ENCODE measurements at regions not wholly inside any gene's neighbourhood (a gene's known extent, or its start where the extent isn't known, plus 50 kb on each side); places are given as distances from the start of the nearest gene placed in this dataset.

DNA sequence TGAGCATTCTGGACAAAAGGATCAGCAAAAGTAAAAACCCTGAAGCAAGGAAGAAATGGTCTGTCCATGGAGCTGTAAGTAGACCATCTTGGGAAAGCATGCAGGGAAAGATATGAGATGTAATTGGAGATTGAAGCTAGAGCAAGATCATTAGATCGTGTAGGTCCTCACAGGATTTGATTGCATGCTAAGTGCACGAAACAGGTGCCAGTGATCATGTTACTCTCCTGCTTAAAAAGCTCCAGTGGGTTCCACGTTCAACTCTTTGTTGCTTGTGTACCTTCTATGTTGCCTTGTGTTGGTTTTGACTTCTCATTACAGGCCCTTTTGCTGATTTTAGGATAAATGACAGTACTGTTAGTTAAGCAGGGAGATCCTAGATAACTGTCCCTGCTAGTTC, 442.0 kb downstream of the DMRT2 start:
- ChIA-PET CTCF (interaction anchor here (1.4 kb wide), 1 partner anchor 9 kb away, joined by 4 read pairs; no protein-coding TSS in a partner anchor), POLR2A (no interaction called here)
- no peak for DNase-seq (ENCODE audit: extremely low spot score)
- TF ChIP-seq, protein P1, sequence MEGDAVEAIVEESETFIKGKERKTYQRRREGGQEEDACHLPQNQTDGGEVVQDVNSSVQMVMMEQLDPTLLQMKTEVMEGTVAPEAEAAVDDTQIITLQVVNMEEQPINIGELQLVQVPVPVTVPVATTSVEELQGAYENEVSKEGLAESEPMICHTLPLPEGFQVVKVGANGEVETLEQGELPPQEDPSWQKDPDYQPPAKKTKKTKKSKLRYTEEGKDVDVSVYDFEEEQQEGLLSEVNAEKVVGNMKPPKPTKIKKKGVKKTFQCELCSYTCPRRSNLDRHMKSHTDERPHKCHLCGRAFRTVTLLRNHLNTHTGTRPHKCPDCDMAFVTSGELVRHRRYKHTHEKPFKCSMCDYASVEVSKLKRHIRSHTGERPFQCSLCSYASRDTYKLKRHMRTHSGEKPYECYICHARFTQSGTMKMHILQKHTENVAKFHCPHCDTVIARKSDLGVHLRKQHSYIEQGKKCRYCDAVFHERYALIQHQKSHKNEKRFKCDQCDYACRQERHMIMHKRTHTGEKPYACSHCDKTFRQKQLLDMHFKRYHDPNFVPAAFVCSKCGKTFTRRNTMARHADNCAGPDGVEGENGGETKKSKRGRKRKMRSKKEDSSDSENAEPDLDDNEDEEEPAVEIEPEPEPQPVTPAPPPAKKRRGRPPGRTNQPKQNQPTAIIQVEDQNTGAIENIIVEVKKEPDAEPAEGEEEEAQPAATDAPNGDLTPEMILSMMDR (IDR thresholded peaks at IDR 0.05; ENCODE audit: control extremely low read depth, extremely low read depth, low read depth, missing control alignments), result no peak

DNA sequence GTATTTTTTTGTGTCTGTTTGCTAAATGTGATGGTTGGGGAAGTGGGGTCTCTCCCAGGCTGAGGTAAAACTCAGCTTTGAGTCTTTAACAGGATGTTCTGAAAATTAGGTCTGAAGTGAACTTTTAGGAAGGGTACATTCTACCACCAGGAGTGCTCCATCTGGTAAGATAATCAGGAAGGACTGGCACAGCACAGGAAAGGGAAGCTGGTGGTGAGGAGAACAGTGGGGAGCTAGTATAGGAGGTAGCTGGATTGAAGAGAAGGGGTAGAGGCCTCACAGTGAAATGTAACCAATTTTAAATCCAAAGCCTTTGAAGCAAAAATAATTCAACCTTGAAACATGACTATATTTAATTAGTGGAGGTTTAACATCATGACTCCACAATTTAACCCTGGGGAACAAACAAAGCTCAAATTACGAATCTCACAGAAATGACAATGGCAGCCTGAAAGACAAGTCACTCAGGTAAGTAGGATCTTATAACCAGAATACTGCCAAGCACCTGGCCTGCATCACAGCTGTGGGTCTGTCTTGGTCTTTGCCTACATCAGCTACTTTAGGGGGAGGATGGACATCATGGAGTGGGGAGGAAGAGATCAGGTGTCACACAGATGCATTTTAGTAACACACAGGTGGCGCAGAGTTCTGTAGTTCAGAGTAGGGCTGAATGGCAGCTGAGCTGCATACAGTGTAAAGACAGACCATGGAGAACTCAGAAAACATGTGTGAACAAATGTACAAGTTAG, 445.3 kb downstream of the DMRT2 start:
- POLR2A ChIA-PET, result no interaction called here
- TF ChIP-seq, protein P1 (IDR thresholded peaks at IDR 0.05; ENCODE audit: control extremely low read depth, extremely low read depth, low read depth, missing control alignments), result no peak
- DNase-seq (ENCODE audit: extremely low spot score), result no peak
- CTCF ChIA-PET, result interaction anchor here (0.9 to 2.1 kb wide), 7 partner anchors 16 to 42 kb away, joined by 3 to 6 read pairs (median 4); no protein-coding TSS in a partner anchor

DNA sequence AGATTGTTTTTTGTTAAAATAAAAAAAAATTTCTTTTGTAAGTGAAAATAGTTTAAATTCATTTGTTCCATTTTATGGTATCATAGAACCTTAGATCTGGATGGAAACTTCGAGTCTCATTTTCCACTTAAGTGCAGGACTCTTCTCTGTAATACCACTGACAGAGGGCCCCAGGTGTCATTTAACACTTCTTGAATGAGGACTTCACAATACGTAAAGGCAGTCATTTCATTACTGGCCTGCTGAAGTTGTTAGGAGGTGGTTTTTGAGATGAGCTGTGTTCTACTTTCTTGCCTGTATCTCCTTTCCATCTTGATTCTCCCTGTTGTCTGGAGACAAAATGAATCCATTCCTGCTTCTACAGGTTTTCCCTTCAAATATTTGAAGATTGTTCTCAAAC, 455.3 kb downstream of the DMRT2 start:
- TF ChIP-seq, protein P1 (IDR thresholded peaks at IDR 0.05; ENCODE audit: control extremely low read depth, extremely low read depth, low read depth, missing control alignments), result no peak
- DNase-seq (ENCODE audit: extremely low spot score), result no peak
- POLR2A ChIA-PET, result no interaction called here
- CTCF ChIA-PET, result interaction anchor here (1.0 to 1.1 kb wide), 2 partner anchors 9 to 18 kb away, joined by 3 read pairs; no protein-coding TSS in a partner anchor

DNA sequence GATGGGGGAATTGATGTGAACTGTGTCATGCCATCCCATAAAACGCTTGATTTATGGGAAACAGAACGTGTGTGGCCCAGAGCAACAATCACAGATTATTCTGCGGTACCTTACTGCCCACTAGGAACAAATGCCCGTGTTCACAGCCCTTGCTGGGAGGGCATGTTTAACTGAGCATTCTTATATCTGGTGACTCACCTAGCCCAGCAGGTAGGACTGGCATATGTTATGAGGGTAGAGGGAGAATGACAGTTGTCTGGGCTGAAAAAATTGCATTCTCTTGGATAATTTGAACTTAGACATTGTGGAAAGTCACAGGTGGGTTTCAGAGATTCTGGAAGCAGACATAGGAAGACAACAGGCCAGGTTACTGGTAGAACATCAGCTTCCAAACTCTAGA, 460.6 kb downstream of the DMRT2 start:
- POLR2A ChIA-PET, result no interaction called here
- no peak for DNase-seq (ENCODE audit: extremely low spot score)
- TF ChIP-seq, protein P1 (IDR thresholded peaks at IDR 0.05; ENCODE audit: control extremely low read depth, extremely low read depth, low read depth, missing control alignments), result no peak
- CTCF ChIA-PET, result interaction anchor here (0.6 kb wide), 1 partner anchor 15 kb away, joined by 3 read pairs; no protein-coding TSS in a partner anchor

DNA sequence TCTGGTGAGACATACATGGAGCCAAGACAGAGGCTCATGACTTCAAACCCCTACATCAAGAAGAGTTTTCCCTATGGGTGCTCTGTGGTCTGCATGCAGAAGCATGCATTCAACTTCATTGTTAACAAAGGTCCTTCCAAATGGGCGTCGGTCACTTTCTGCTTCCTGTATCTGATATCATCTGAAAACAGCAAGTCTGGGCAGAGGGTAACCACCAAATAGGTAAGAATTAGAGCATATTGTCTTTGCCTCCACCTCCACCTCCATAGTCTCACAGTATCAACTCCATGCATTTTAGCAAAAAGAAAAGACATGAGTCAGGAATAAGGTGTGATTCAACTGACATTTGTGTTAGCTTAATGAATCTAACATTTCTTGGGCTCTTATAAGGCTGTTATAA, 462.9 kb downstream of the DMRT2 start:
- no peak for DNase-seq (ENCODE audit: extremely low spot score)
- TF ChIP-seq, protein P1 (IDR thresholded peaks at IDR 0.05; ENCODE audit: control extremely low read depth, extremely low read depth, low read depth, missing control alignments), result no peak
- CTCF ChIA-PET, result interaction anchor here (1.1 to 2.0 kb wide), 2 partner anchors 9 to 15 kb away, joined by 3 to 5 read pairs; no protein-coding TSS in a partner anchor
- POLR2A ChIA-PET, result no interaction called here

DNA sequence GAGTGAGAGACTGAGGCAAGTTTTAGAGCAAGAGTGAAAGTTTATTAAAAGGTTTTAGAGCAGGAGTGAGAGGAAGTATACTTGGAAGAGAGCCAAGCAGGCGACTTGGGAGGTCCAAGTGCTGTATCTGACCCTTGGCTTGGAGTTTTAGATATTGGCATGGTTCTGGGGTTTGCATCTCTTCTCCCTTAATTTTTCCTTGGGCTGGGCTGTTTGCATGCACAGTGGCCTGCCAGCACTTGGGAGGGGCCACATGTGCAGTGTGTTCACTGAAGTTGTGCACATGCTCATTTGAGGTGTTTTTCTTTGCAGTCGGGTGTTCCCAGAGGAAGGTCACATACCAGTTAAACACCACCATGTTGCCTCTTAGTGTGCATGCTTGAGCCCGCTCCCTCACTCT, 464.1 kb downstream of the DMRT2 start:
- ChIA-PET POLR2A (no interaction called here), CTCF (no interaction called here)
- TF ChIP-seq, protein P1 (IDR thresholded peaks at IDR 0.05; ENCODE audit: control extremely low read depth, extremely low read depth, low read depth, missing control alignments), result no peak
- DNase-seq (ENCODE audit: extremely low spot score), result no peak

All from GM10248 (cell line).